Vagina (tissue), 2 donors: ENCODE measurements at regions not wholly inside any gene's neighbourhood (a gene's known extent, or its start where the extent isn't known, plus 50 kb on each side); places are given as distances from the start of the nearest gene placed in this dataset.

Source experiments
- POLR2A ChIP-seq, 2 donors: fragments of 450-650 bp; IDR thresholded peaks; one replicate each; pipeline ENCODE4 v1.6.1; 2017; ENCODE audit warnings: antibody characterized with exemption in 2 of 2, mild to moderate bottlenecking in 2 of 2, moderate library complexity in 2 of 2
- POLR2AphosphoS5 ChIP-seq, 2 donors: sonication (generic); formaldehyde crosslinking; IDR thresholded peaks; one replicate each; pipeline ENCODE4 v1.9.0; 2017; ENCODE audit warnings: antibody characterized with exemption in 2 of 2, mild to moderate bottlenecking in 2 of 2, low read depth in 1 of 2; ENCODE audit not compliant: insufficient read depth in 1 of 2

GRCh38 chr3:69590111-69590510 is 149.2 kb upstream of the MITF start:
- no peak for TF ChIP-seq POLR2A (IDR thresholded peaks at IDR 0.05)
- TF ChIP-seq POLR2AphosphoS5 (IDR thresholded peaks at IDR 0.05; ENCODE audit: insufficient read depth in 1 of 2, low read depth in 1 of 2) = no peak
